Liver (tissue), 8 donors: ENCODE measurements at regions not wholly inside any gene's neighbourhood (a gene's known extent, or its start where the extent isn't known, plus 50 kb on each side); places are given as distances from the start of the nearest gene placed in this dataset.

Source experiments
- DNase-seq: peaks from one replicate; pipeline ENCODE4 v3.0.0-alpha.2; 2017; ENCODE audit warnings: low spot score
- H3K27ac ChIP-seq, 2 donors: one replicate each; pipeline ENCODE4 v1.7.0; 2013; ENCODE audit warnings: inconsistent platforms in 2 of 2, low read length in 2 of 2, control low read depth in 1 of 2, low read depth in 1 of 2, mild to moderate bottlenecking in 1 of 2
- H3K27me3 ChIP-seq, 4 donors: one replicate each; pipeline versions ENCODE4 v1.6.1 to v1.7.0; 2013; ENCODE audit warnings: low read length in 3 of 4, inconsistent platforms in 1 of 4, mild to moderate bottlenecking in 1 of 4, moderate library complexity in 1 of 4; ENCODE audit not compliant: control insufficient read depth in 4 of 4, insufficient read depth in 4 of 4
- H3K36me3 ChIP-seq, 4 donors: one replicate each; pipeline versions ENCODE4 v1.6.1 to v1.7.0; 2013; ENCODE audit warnings: low read length in 3 of 4, mild to moderate bottlenecking in 3 of 4, low read depth in 1 of 4, moderate library complexity in 1 of 4; ENCODE audit not compliant: control insufficient read depth in 4 of 4, insufficient read depth in 3 of 4
- H3K4me1 ChIP-seq, 4 donors: one replicate each; pipeline versions ENCODE4 v1.6.1 to v1.7.0; 2013; ENCODE audit warnings: low read length in 3 of 4, mild to moderate bottlenecking in 3 of 4, moderate library complexity in 1 of 4; ENCODE audit not compliant: control insufficient read depth in 4 of 4, insufficient read depth in 4 of 4
- H3K4me3 ChIP-seq, 3 donors: one replicate each; pipeline versions ENCODE4 v1.6.1 to v1.7.0; 2013; ENCODE audit warnings: low read length in 3 of 3, control low read depth in 1 of 3, low read depth in 1 of 3, mild to moderate bottlenecking in 1 of 3
- H3K9ac ChIP-seq, 2 donors: one replicate each; pipeline ENCODE4 v1.7.0; 2013; ENCODE audit warnings: low read length in 2 of 2, mild to moderate bottlenecking in 2 of 2, moderate library complexity in 2 of 2, control low read depth in 1 of 2, low read depth in 1 of 2
- H3K9me3 ChIP-seq, 4 donors: one replicate each; pipeline versions ENCODE4 v1.6.1 to v1.7.0; 2013; ENCODE audit warnings: low read length in 3 of 4; ENCODE audit not compliant: control insufficient read depth in 4 of 4
- ATF3 ChIP-seq: IDR thresholded peaks from 2 replicates; pipeline ENCODE4 v1.6.1; 2016; ENCODE audit warnings: antibody characterized with exemption
- CTCF ChIP-seq: fragments of 150-350 bp; IDR thresholded peaks from 2 replicates; pipeline ENCODE4 v1.5.1; 2017; ENCODE audit warnings: improper control_type of control experiment, low read depth, low read length; ENCODE audit not compliant: missing input control
- EGR1 ChIP-seq, 2 donors: IDR thresholded peaks; 2 replicates each; pipeline ENCODE4 v1.6.1; 2016 to 2018; ENCODE audit warnings: antibody characterized with exemption in 2 of 2, low read depth in 2 of 2
- FOXA2 ChIP-seq: IDR thresholded peaks from 2 replicates; pipeline ENCODE4 v1.6.1; 2016; ENCODE audit warnings: antibody characterized with exemption
- GABPA ChIP-seq, 2 donors: IDR thresholded peaks in 1 of 2; conservative IDR thresholded peaks in 1 of 2; 2 replicates each; pipeline ENCODE4 v1.6.1; 2016; ENCODE audit warnings: antibody characterized with exemption in 2 of 2, mild to moderate bottlenecking in 1 of 2, moderate library complexity in 1 of 2
- JUND ChIP-seq, 2 donors: IDR thresholded peaks; 2 replicates each; pipeline ENCODE4 v1.6.1; 2016; ENCODE audit warnings: antibody characterized with exemption in 2 of 2
- MAX ChIP-seq: IDR thresholded peaks from 2 replicates; pipeline ENCODE4 v1.6.1; 2016; ENCODE audit warnings: antibody characterized with exemption
- NR2F2 ChIP-seq: IDR thresholded peaks from 2 replicates; pipeline ENCODE4 v1.6.1; 2016; ENCODE audit warnings: antibody characterized with exemption
- REST ChIP-seq: IDR thresholded peaks from 2 replicates; pipeline ENCODE4 v1.6.1; 2016; ENCODE audit warnings: antibody characterized with exemption, mild to moderate bottlenecking
- RXRA ChIP-seq, 2 donors: IDR thresholded peaks; 2 replicates each; pipeline ENCODE4 v1.6.1; 2017 to 2018; ENCODE audit warnings: antibody characterized with exemption in 2 of 2, mild to moderate bottlenecking in 1 of 2
- SP1 ChIP-seq: IDR thresholded peaks from 2 replicates; pipeline ENCODE4 v1.6.1; 2018; ENCODE audit warnings: antibody characterized with exemption, mild to moderate bottlenecking
- TAF1 ChIP-seq: conservative IDR thresholded peaks from 2 replicates; pipeline ENCODE4 v1.6.1; 2016; ENCODE audit warnings: antibody characterized with exemption, mild to moderate bottlenecking
- YY1 ChIP-seq: IDR thresholded peaks from 2 replicates; pipeline ENCODE4 v1.6.1; 2016; ENCODE audit warnings: antibody characterized with exemption, mild to moderate bottlenecking
- WGBS: extraction: QIAGEN DNeasy Blood & Tissue Kit; methylation state at CpG from one replicate; pipeline ENCODE4 v1.1.7; 2013; 5-methylcytosine and 5-hydroxymethylcytosine counted together
- donor health status: healthy.
- donor health status: healthy.
- donor health status: healthy.
- donor health status: healthy.
- donor health status: healthy.

GRCh38 chr1:244952280-244952933 is 88.1 kb upstream of the HNRNPU start:
- Histone ChIP-seq H3K27ac (no peak overlapping the region), H3K36me3 (no peaks in the 10 kb centered on the region), H3K9me3 (no peaks in the 10 kb centered on the region), H3K27me3 (no peaks in the 10 kb centered on the region), H3K9ac (no peak overlapping the region), H3K4me1 (no peaks in the 10 kb centered on the region), H3K4me3 (no peak overlapping the region)
- WGBS = 86% methylated on average over 5 of the region's 5 CpGs
- DNase-seq = no peak
- TF ChIP-seq RXRA (IDR thresholded peaks at IDR 0.05) (no peak), CTCF (no peak), YY1 (no peak), REST (no peak), MAX (no peak), EGR1 (IDR thresholded peaks at IDR 0.05; ENCODE audit: low read depth in 2 of 2) (no peak), NR2F2 (no peak), FOXA2 (no peak), TAF1 (no peak)

- H3K27me3 ChIP-seq = no peaks in the 10 kb centered on the region
- no peaks in the 10 kb centered on the region for H3K36me3 ChIP-seq
- DNase-seq = no peak
- no peak overlapping the region for H3K4me3 ChIP-seq
- TF ChIP-seq JUND (IDR thresholded peaks at IDR 0.05) (no peak), TAF1 (no peak), GABPA (IDR thresholded peaks at IDR 0.05 in 1 of 2, conservative IDR thresholded peaks at IDR 0.05 in 1 of 2) (no peak), RXRA (IDR thresholded peaks at IDR 0.05) (no peak)
- H3K9me3 ChIP-seq = no peaks in the 10 kb centered on the region
- 100% methylated on average over 4 of the region's 4 CpGs for WGBS
- H3K9ac ChIP-seq = no peak overlapping the region
- no peaks in the 10 kb centered on the region for H3K4me1 ChIP-seq
- no peak overlapping the region for H3K27ac ChIP-seq
Observed at GRCh38 chr1:244948416-244948815, 84.1 kb upstream of the HNRNPU start.

GRCh38 chr1:244945109-244945671 is 80.8 kb upstream of the HNRNPU start:
- Histone ChIP-seq H3K4me1 (no peaks in the 10 kb centered on the region), H3K27me3 (no peaks in the 10 kb centered on the region), H3K9me3 (no peaks in the 10 kb centered on the region), H3K36me3 (no peaks in the 10 kb centered on the region), H3K4me3 (no peak overlapping the region), H3K9ac (no peak overlapping the region), H3K27ac (no peak overlapping the region)
- TF ChIP-seq GABPA (IDR thresholded peaks at IDR 0.05 in 1 of 2, conservative IDR thresholded peaks at IDR 0.05 in 1 of 2) (no peak), NR2F2 (no peak), SP1 (no peak), RXRA (IDR thresholded peaks at IDR 0.05) (no peak), ATF3 (no peak)
- 78% methylated on average over 3 of the region's 3 CpGs for WGBS
- DNase-seq = no peak
